GM18505 (cell line): ENCODE measurements at regions not wholly inside any gene's neighbourhood (a gene's known extent, or its start where the extent isn't known, plus 50 kb on each side); places are given as distances from the start of the nearest gene placed in this dataset.

Experiments
- ATAC-seq: cut with Tn5 transposase; IDR thresholded peaks from one replicate; pipeline ENCODE4 v1.9.1; 2021; ENCODE audit not compliant: unreplicated experiment
- POLR2A ChIP-seq: IDR thresholded peaks from 4 replicates; pipeline ENCODE4 v1.6.1; 2011; ENCODE audit warnings: borderline replicate concordance; ENCODE audit not compliant: insufficient read depth, insufficient read length; ENCODE audit errors: extremely low read depth

- TF ChIP-seq POLR2A: no peak
Observed at GRCh38 chr11:95599959-95600586, 189.5 kb downstream of the FAM76B start.

GRCh38 chr11:95595973-95596489 is 193.6 kb downstream of the FAM76B start:
- no peak for TF ChIP-seq POLR2A
- ATAC-seq: no peak

More at GRCh38 chr11:95599959-95600586, 189.5 kb downstream of the FAM76B start:
- ATAC-seq: no peak

GRCh38 chr11:95595541-95595940 is 194.0 kb downstream of the FAM76B start:
- no peak for ATAC-seq
- no peak for TF ChIP-seq POLR2A

GRCh38 chr11:95593111-95593510 is 196.5 kb downstream of the FAM76B start:
- TF ChIP-seq POLR2A: no peak
- ATAC-seq: no peak

GRCh38 chr11:95592471-95592870 is 197.1 kb downstream of the FAM76B start:
- no peak for ATAC-seq
- TF ChIP-seq POLR2A: no peak

GRCh38 chr11:95589893-95590612 is 199.5 kb downstream of the FAM76B start:
- no peak for ATAC-seq

GRCh38 chr11:95588821-95589220 is 200.8 kb downstream of the FAM76B start:
- TF ChIP-seq POLR2A: no peak
- ATAC-seq: no peak

More at GRCh38 chr11:95589893-95590612, 199.5 kb downstream of the FAM76B start:
- TF ChIP-seq POLR2A: no peak

GRCh38 chr11:95586661-95587060 is 202.9 kb downstream of the FAM76B start:
- ATAC-seq: no peak
- no peak for TF ChIP-seq POLR2A

GRCh38 chr11:95586155-95586554 is 203.4 kb downstream of the FAM76B start:
- no peak for TF ChIP-seq POLR2A
- no peak for ATAC-seq

GRCh38 chr11:95585752-95586077 is 203.9 kb downstream of the FAM76B start:
- no peak for TF ChIP-seq POLR2A

GRCh38 chr11:95585069-95585751 is 204.4 kb downstream of the FAM76B start:
- TF ChIP-seq POLR2A: no peak
- ATAC-seq: no peak

More at GRCh38 chr11:95585752-95586077, 203.9 kb downstream of the FAM76B start:
- ATAC-seq: no peak

- TF ChIP-seq POLR2A: no peak
- ATAC-seq: no peak
Observed at GRCh38 chr11:95584589-95584988, 205.0 kb downstream of the FAM76B start.

- TF ChIP-seq POLR2A: no peak
- ATAC-seq: no peak
Observed at GRCh38 chr11:95584180-95584579, 205.4 kb downstream of the FAM76B start.
